ENCODE measurements at regions not wholly inside any gene's neighbourhood (a gene's known extent, or its start where the extent isn't known, plus 50 kb on each side); places are given as distances from the start of the nearest gene placed in this dataset.

GRCh38 chr5:135206862-135207261 is 172.8 kb upstream of the PITX1 start:
- no peaks in the 10 kb centered on the region for H3K36me3 ChIP-seq (ENCODE audit: control insufficient read depth, low read length)
- H3K4me2 ChIP-seq (ENCODE audit: low read length), result no peak overlapping the region
- no peaks in the 10 kb centered on the region for H3K79me2 ChIP-seq (ENCODE audit: control insufficient read depth, low read length)
- H3K4me1 ChIP-seq (ENCODE audit: control insufficient read depth, low read length), result no peaks in the 10 kb centered on the region
- no peaks in the 10 kb centered on the region for H3K27me3 ChIP-seq (ENCODE audit: control insufficient read depth, low read length)
- H4K20me1 ChIP-seq (ENCODE audit: control insufficient read depth, insufficient read depth, low read depth, low read length), result no peaks in the 10 kb centered on the region
- no peaks in the 10 kb centered on the region for H3F3A ChIP-seq (ENCODE audit: control insufficient read depth, insufficient read depth)
- no peaks in the 10 kb centered on the region for H3K9me2 ChIP-seq (replicated peaks; ENCODE audit: control insufficient read depth, low read length)
- no peaks in the 10 kb centered on the region for H3K9me3 ChIP-seq (ENCODE audit: control insufficient read depth, insufficient read depth, low read length)
- TF ChIP-seq CTCF (IDR thresholded peaks at IDR 0.05; ENCODE audit: low read depth, low read length, poor library complexity, severe bottlenecking), result no peak
- TF ChIP-seq EZH2phosphoT487 (IDR thresholded peaks at IDR 0.05; ENCODE audit: borderline replicate concordance, low read length), result no peak
- no peak overlapping the region for H3K27ac ChIP-seq (ENCODE audit: low read depth, low read length)
- no peak overlapping the region for H3K4me3 ChIP-seq (ENCODE audit: low read length)

- Histone ChIP-seq H3K79me2 (ENCODE audit: control insufficient read depth, low read length) (no peaks in the 10 kb centered on the region), H3K4me3 (ENCODE audit: low read length) (no peak overlapping the region), H3K9me2 (replicated peaks; ENCODE audit: control insufficient read depth, low read length) (no peaks in the 10 kb centered on the region), H3K4me2 (ENCODE audit: low read length) (no peak overlapping the region), H3K9me3 (ENCODE audit: control insufficient read depth, insufficient read depth, low read length) (no peaks in the 10 kb centered on the region), H3K27ac (ENCODE audit: low read depth, low read length) (no peak overlapping the region), H3K36me3 (ENCODE audit: control insufficient read depth, low read length) (no peaks in the 10 kb centered on the region), H3K4me1 (ENCODE audit: control insufficient read depth, low read length) (no peaks in the 10 kb centered on the region), H3K27me3 (ENCODE audit: control insufficient read depth, low read length) (no peaks in the 10 kb centered on the region), H4K20me1 (ENCODE audit: control insufficient read depth, insufficient read depth, low read depth, low read length) (no peaks in the 10 kb centered on the region), H3F3A (ENCODE audit: control insufficient read depth, insufficient read depth) (no peaks in the 10 kb centered on the region)
- TF ChIP-seq EZH2phosphoT487 (IDR thresholded peaks at IDR 0.05; ENCODE audit: borderline replicate concordance, low read length), result no peak
- TF ChIP-seq CTCF (IDR thresholded peaks at IDR 0.05; ENCODE audit: low read depth, low read length, poor library complexity, severe bottlenecking), result no peak
Observed at GRCh38 chr5:135205632-135206349, 171.8 kb upstream of the PITX1 start.

GRCh38 chr5:135204151-135204600 is 170.1 kb upstream of the PITX1 start:
- Histone ChIP-seq H3K79me2 (ENCODE audit: control insufficient read depth, low read length) (no peaks in the 10 kb centered on the region), H3K27me3 (ENCODE audit: control insufficient read depth, low read length) (no peaks in the 10 kb centered on the region), H3K9me3 (ENCODE audit: control insufficient read depth, insufficient read depth, low read length) (no peaks in the 10 kb centered on the region), H3K27ac (ENCODE audit: low read depth, low read length) (no peak overlapping the region), H3K4me1 (ENCODE audit: control insufficient read depth, low read length) (no peaks in the 10 kb centered on the region), H3F3A (ENCODE audit: control insufficient read depth, insufficient read depth) (no peaks in the 10 kb centered on the region), H3K36me3 (ENCODE audit: control insufficient read depth, low read length) (no peaks in the 10 kb centered on the region), H3K4me3 (ENCODE audit: low read length) (no peak overlapping the region), H3K9me2 (replicated peaks; ENCODE audit: control insufficient read depth, low read length) (no peaks in the 10 kb centered on the region), H3K4me2 (ENCODE audit: low read length) (no peak overlapping the region), H4K20me1 (ENCODE audit: control insufficient read depth, insufficient read depth, low read depth, low read length) (no peaks in the 10 kb centered on the region)
- TF ChIP-seq CTCF (IDR thresholded peaks at IDR 0.05; ENCODE audit: low read depth, low read length, poor library complexity, severe bottlenecking) (peak; percentile 66), EZH2phosphoT487 (IDR thresholded peaks at IDR 0.05; ENCODE audit: borderline replicate concordance, low read length) (no peak)
